ENCODE measurements at regions not wholly inside any gene's neighbourhood (a gene's known extent, or its start where the extent isn't known, plus 50 kb on each side); places are given as distances from the start of the nearest gene placed in this dataset.
"Not testable (repeated sequence)": the region's sequence is repeated elsewhere in the genome, so short reads cannot be mapped to it uniquely, and the experiment has no call there.

- H3K9me3 ChIP-seq, result no peaks in the 10 kb centered on the region
- intact Hi-C loops (cut with DNase I), result no loop called here
- H3K27ac ChIP-seq, result no peak overlapping the region
- no peaks in the 10 kb centered on the region for H3K4me1 ChIP-seq
- TF ChIP-seq CTCF (IDR thresholded peaks at IDR 0.05), result no peak
- ATAC-seq (no peak), DNase-seq (no peak)
- H3K36me3 ChIP-seq, result no peaks in the 10 kb centered on the region
- no peak overlapping the region for H3K4me3 ChIP-seq
- no peaks in the 10 kb centered on the region for H3K27me3 ChIP-seq
Observed at GRCh38 chr3:106440672-106441071, 571.9 kb upstream of the CBLB start.

GRCh38 chr3:106446271-106446670 lies 577.5 kb upstream of the CBLB start:
- TF ChIP-seq CTCF (IDR thresholded peaks at IDR 0.05), result no peak
- no peaks in the 10 kb centered on the region for H3K9me3 ChIP-seq
- ATAC-seq, result no peak

GRCh38 chr3:106447723-106448301 lies 579.0 kb upstream of the CBLB start:
- intact Hi-C loops (cut with DNase I), result no loop called here
- Histone ChIP-seq H3K9me3 (no peaks in the 10 kb centered on the region), H3K36me3 (no peaks in the 10 kb centered on the region), H3K4me1 (no peaks in the 10 kb centered on the region), H3K27me3 (no peaks in the 10 kb centered on the region), H3K4me3 (no peak overlapping the region), H3K27ac (no peak overlapping the region)
- DNase-seq, result no peak
- ATAC-seq, result no peak
- TF ChIP-seq CTCF (IDR thresholded peaks at IDR 0.05), result no peak

More at GRCh38 chr3:106446271-106446670, 577.5 kb upstream of the CBLB start:
- no peak overlapping the region for H3K27ac ChIP-seq
- H3K4me3 ChIP-seq, result no peak overlapping the region
- no peaks in the 10 kb centered on the region for H3K36me3 ChIP-seq
- intact Hi-C loops (cut with DNase I), result no loop called here
- DNase-seq, result no peak
- H3K4me1 ChIP-seq, result no peaks in the 10 kb centered on the region
- H3K27me3 ChIP-seq, result no peaks in the 10 kb centered on the region

GRCh38 chr3:106448372-106448966 lies 579.7 kb upstream of the CBLB start:
- H3K4me1 ChIP-seq; H3K4me3 ChIP-seq; DNase-seq; H3K36me3 ChIP-seq; ATAC-seq; intact Hi-C loops (cut with DNase I); H3K27ac ChIP-seq; H3K9me3 ChIP-seq; H3K27me3 ChIP-seq: not testable (repeated sequence)

- intact Hi-C loops (cut with DNase I), result no loop called here
- H3K27ac ChIP-seq, result no peak overlapping the region
Observed at GRCh38 chr3:106452096-106452495, 583.3 kb upstream of the CBLB start.

More at GRCh38 chr3:106452096-106452495, 583.3 kb upstream of the CBLB start:
- no peak for DNase-seq
- Histone ChIP-seq H3K4me3 (no peak overlapping the region), H3K27me3 (no peaks in the 10 kb centered on the region), H3K36me3 (no peaks in the 10 kb centered on the region), H3K9me3 (no peaks in the 10 kb centered on the region), H3K4me1 (no peaks in the 10 kb centered on the region)
- no peak for ATAC-seq
- TF ChIP-seq CTCF (IDR thresholded peaks at IDR 0.05), result no peak
